Fibroblast of lung (primary cell): ENCODE measurements at regions not wholly inside any gene's neighbourhood (a gene's known extent, or its start where the extent isn't known, plus 50 kb on each side); places are given as distances from the start of the nearest gene placed in this dataset.

Source experiments
- DNase-seq, 2 donors: peaks; one replicate each; pipeline versions ENCODE4 v3.0.0 to v3.0.0-alpha.2; 2010; ENCODE audit warnings: low read depth in 2 of 2
- H2AFZ ChIP-seq: 2 replicates; pipeline ENCODE4 v1.5.1; 2012; ENCODE audit warnings: low read length, control low read depth, inconsistent platforms
- H3K27ac ChIP-seq: 2 replicates; pipeline ENCODE4 v1.5.1; 2011; ENCODE audit warnings: low read length, control low read depth; ENCODE audit not compliant: insufficient read depth
- H3K27me3 ChIP-seq: 2 replicates; pipeline ENCODE4 v1.5.1; 2011; ENCODE audit warnings: mild to moderate bottlenecking, low read length; ENCODE audit not compliant: control insufficient read depth, insufficient read depth
- H3K36me3 ChIP-seq: 2 replicates; pipeline ENCODE4 v1.5.1; 2011; ENCODE audit warnings: low read length; ENCODE audit not compliant: control insufficient read depth, insufficient read depth
- H3K4me1 ChIP-seq: 2 replicates; pipeline ENCODE4 v1.5.1; 2011; ENCODE audit warnings: low read length; ENCODE audit not compliant: control insufficient read depth, insufficient read depth; ENCODE audit errors: extremely low read depth
- H3K4me2 ChIP-seq: 2 replicates; pipeline ENCODE4 v1.5.1; 2011; ENCODE audit warnings: low read length, control low read depth; ENCODE audit not compliant: insufficient read depth; ENCODE audit errors: extremely low read depth
- H3K4me3 ChIP-seq, 4 experiments: fragments of 200-600 bp in 1 of 4; sonication (generic) in 1 of 4; replicated peaks in 1 of 4; 2 replicates each; pipeline ENCODE4 v1.5.1; 2011 to 2016; ENCODE audit warnings: low read length in 4 of 4, low read depth in 3 of 4, mild to moderate bottlenecking in 3 of 4, control low read depth in 2 of 4, inconsistent platforms in 1 of 4, mixed read lengths in 1 of 4; ENCODE audit not compliant: insufficient read depth in 1 of 4; ENCODE audit errors: control extremely low read depth in 1 of 4
- H3K79me2 ChIP-seq: 2 replicates; pipeline ENCODE4 v1.5.1; 2012; ENCODE audit warnings: mild to moderate bottlenecking, low read length, inconsistent platforms; ENCODE audit not compliant: control insufficient read depth, insufficient read depth
- H3K9ac ChIP-seq: 2 replicates; pipeline ENCODE4 v1.5.1; 2011; ENCODE audit warnings: mild to moderate bottlenecking, low read length, control low read depth; ENCODE audit not compliant: insufficient read depth
- H3K9me3 ChIP-seq: 2 replicates; pipeline ENCODE4 v1.5.1; 2012; ENCODE audit warnings: low read depth, low read length; ENCODE audit not compliant: control insufficient read depth, insufficient read depth
- H4K20me1 ChIP-seq: 2 replicates; pipeline ENCODE4 v1.5.1; 2011; ENCODE audit warnings: low read length; ENCODE audit not compliant: control insufficient read depth, insufficient read depth; ENCODE audit errors: extremely low read depth
- EZH2 ChIP-seq: IDR thresholded peaks from 2 replicates; pipeline ENCODE4 v1.5.1; 2012; ENCODE audit warnings: low read length, control low read depth, mild to moderate bottlenecking; ENCODE audit errors: missing control alignments
- TF ChIP-seq, protein P1 (sequence below), 2 donors: IDR thresholded peaks in 1 of 2; conservative IDR thresholded peaks in 1 of 2; 1 replicate in 1 of 2; 2 replicates in 1 of 2; pipeline ENCODE4 v1.5.1; 2011 to 2012; ENCODE audit warnings: low read length in 2 of 2, control low read depth in 1 of 2, inconsistent platforms in 1 of 2, low read depth in 1 of 2, mild to moderate bottlenecking in 1 of 2

DNA sequence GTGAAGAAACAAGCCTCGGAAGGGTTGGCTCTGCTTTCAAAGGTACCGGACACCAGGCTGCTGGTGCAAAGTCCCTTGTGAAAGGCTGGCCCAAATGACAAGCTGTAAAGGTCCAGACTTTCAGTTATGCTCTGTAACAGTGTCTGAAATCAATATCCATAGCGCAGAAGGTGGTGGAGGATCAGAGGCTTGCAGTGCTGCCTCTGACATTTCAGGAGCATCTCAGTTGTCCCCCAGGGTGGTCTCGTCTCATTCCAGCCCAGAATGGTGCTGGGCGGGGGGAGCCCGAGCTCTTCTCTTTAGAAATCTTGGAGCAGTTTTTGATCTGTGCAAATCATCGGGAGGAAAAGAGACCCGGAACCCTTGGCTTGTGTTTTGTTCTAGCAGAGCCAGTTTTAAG lies 402.3 kb upstream of the RGMA start:
- no peak for TF ChIP-seq EZH2
- TF ChIP-seq, protein P1, sequence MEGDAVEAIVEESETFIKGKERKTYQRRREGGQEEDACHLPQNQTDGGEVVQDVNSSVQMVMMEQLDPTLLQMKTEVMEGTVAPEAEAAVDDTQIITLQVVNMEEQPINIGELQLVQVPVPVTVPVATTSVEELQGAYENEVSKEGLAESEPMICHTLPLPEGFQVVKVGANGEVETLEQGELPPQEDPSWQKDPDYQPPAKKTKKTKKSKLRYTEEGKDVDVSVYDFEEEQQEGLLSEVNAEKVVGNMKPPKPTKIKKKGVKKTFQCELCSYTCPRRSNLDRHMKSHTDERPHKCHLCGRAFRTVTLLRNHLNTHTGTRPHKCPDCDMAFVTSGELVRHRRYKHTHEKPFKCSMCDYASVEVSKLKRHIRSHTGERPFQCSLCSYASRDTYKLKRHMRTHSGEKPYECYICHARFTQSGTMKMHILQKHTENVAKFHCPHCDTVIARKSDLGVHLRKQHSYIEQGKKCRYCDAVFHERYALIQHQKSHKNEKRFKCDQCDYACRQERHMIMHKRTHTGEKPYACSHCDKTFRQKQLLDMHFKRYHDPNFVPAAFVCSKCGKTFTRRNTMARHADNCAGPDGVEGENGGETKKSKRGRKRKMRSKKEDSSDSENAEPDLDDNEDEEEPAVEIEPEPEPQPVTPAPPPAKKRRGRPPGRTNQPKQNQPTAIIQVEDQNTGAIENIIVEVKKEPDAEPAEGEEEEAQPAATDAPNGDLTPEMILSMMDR (conservative IDR thresholded peaks at IDR 0.05 in 1 of 2, IDR thresholded peaks at IDR 0.05 in 1 of 2; ENCODE audit: low read depth in 1 of 2, low read length in 2 of 2) = no peak
- H3K4me2 ChIP-seq = no peak overlapping the region
- no peak overlapping the region for H3K9ac ChIP-seq
- DNase-seq = no peak
- H2AFZ ChIP-seq = no peak overlapping the region
- no peaks in the 10 kb centered on the region for H3K79me2 ChIP-seq
- no peaks in the 10 kb centered on the region for H3K4me1 ChIP-seq
- no peaks in the 10 kb centered on the region for H3K9me3 ChIP-seq
- H3K36me3 ChIP-seq = no peaks in the 10 kb centered on the region
- H3K27me3 ChIP-seq = no peaks in the 10 kb centered on the region
- no peaks in the 10 kb centered on the region for H4K20me1 ChIP-seq
- no peak overlapping the region for H3K27ac ChIP-seq
- no peak overlapping the region for H3K4me3 ChIP-seq

DNA sequence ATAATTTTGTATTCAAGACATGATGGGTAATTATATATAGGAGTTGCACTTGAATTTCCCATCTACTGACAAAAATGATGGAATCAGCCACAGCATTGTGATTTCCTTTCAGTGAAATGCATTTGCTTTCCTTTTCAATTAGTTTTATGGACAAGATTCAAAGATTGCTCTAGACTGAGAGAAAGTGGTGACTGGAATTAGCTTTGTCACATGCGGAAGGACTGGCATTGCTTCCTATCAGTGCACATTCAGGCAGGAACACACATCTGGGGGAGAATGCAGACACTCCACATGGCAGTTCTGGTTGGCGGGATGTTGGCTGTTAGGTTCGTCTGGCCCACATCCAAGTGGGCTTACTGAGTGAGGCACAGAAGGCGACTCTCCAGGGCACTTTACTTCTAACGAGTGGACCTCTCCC lies 399.3 kb upstream of the RGMA start:
- H4K20me1 ChIP-seq = no peaks in the 10 kb centered on the region
- no peak overlapping the region for H3K4me3 ChIP-seq
- H3K27ac ChIP-seq = no peak overlapping the region
- no peak for TF ChIP-seq EZH2
- TF ChIP-seq, protein P1 (conservative IDR thresholded peaks at IDR 0.05 in 1 of 2, IDR thresholded peaks at IDR 0.05 in 1 of 2; ENCODE audit: low read depth in 1 of 2, low read length in 2 of 2) = no peak
- H3K4me1 ChIP-seq = no peaks in the 10 kb centered on the region
- no peaks in the 10 kb centered on the region for H3K9me3 ChIP-seq
- H3K4me2 ChIP-seq = no peak overlapping the region
- no peaks in the 10 kb centered on the region for H3K36me3 ChIP-seq
- no peak overlapping the region for H3K9ac ChIP-seq
- DNase-seq = no peak
- H3K79me2 ChIP-seq = no peaks in the 10 kb centered on the region
- no peak overlapping the region for H2AFZ ChIP-seq
- H3K27me3 ChIP-seq = no peaks in the 10 kb centered on the region

DNA sequence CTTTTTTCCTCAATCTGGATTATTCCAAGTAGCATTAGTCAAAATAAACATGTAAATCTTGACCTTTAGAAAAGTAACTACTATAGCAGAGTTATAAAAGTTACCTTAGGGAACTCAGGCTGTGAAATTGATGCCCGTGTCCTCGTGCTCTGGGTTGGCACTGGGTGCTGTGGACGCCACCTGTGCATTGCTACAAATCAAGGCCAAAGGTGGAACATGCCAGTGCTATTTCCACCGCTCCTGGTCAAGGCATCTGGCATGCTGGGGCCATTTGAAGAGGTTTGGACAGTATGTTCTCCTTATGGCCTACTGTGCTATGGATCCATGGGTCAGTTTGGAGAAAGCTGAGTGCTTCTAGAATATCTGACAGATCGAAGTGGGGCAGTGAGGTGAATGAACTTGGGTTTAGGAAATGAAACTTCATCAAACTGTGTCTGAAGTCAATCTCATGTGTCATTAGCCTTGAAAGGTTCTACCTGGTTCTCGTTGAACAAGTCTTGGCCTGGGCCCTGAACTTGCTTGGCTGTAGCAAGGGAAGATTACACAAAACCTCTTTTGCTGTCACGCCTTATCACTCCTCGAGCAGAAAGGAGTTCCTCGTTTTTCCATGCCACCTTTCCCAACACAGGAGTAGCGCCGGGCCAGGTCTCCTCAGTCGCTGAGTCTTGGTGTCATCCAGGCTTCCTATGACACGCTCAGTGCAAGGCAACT lies 397.6 kb upstream of the RGMA start:
- Histone ChIP-seq H3K79me2 (no peaks in the 10 kb centered on the region), H3K4me3 (no peak overlapping the region), H3K27me3 (no peaks in the 10 kb centered on the region), H3K36me3 (no peaks in the 10 kb centered on the region), H2AFZ (no peak overlapping the region), H4K20me1 (no peaks in the 10 kb centered on the region), H3K9me3 (no peaks in the 10 kb centered on the region), H3K9ac (no peak overlapping the region), H3K4me2 (no peak overlapping the region), H3K27ac (no peak overlapping the region), H3K4me1 (no peaks in the 10 kb centered on the region)
- no peak for TF ChIP-seq EZH2
- TF ChIP-seq, protein P1 (conservative IDR thresholded peaks at IDR 0.05 in 1 of 2, IDR thresholded peaks at IDR 0.05 in 1 of 2; ENCODE audit: low read depth in 1 of 2, low read length in 2 of 2) = no peak
- DNase-seq = no peak
